OCI-LY7 (cell line): ENCODE measurements at regions not wholly inside any gene's neighbourhood (a gene's known extent, or its start where the extent isn't known, plus 50 kb on each side); places are given as distances from the start of the nearest gene placed in this dataset.

Source experiments
- BruUV-seq: library from RNA; stranded (reverse); fragments of 400-500 nt; replicated peaks from 2 replicates; lab custom pipeline; 2021; lab: Mats Ljungman, UMichigan
- CTCF ChIA-PET: fragments of 300-600 bp; sonication (Branson Sonifier 250); formaldehyde crosslinking; loops from one replicate; lab custom pipeline; 2022; ENCODE audit warnings: antibody characterized with exemption; ENCODE audit not compliant: unreplicated experiment; lab: Charles Lee
- POLR2A ChIA-PET: fragments of 300-600 bp; sonication (Branson Sonifier 250); formaldehyde crosslinking; loops from one replicate; lab custom pipeline; 2022; ENCODE audit warnings: antibody characterized with exemption; lab: Charles Lee
- DNase-seq: peaks from one replicate; pipeline ENCODE4 v3.0.0-alpha.2; 2015; ENCODE audit warnings: low spot score
- H2AFZ ChIP-seq: fragments of 200-600 bp; sonication (generic), shearing (Covaris generic); 2 replicates; pipeline ENCODE4 v1.6.1; 2014; ENCODE audit warnings: mild to moderate bottlenecking, antibody characterized with exemption, low read length, moderate library complexity
- H3K27ac ChIP-seq: fragments of 200-600 bp; sonication (generic); 2 replicates; pipeline ENCODE4 v1.5.1; 2014; ENCODE audit warnings: mixed run types, low read depth, mild to moderate bottlenecking, moderate library complexity, low read length, inconsistent platforms; ENCODE audit not compliant: poor library complexity, severe bottlenecking
- H3K36me3 ChIP-seq: fragments of 200-600 bp; sonication (generic); 2 replicates; pipeline ENCODE4 v1.6.1; 2014; ENCODE audit warnings: mild to moderate bottlenecking, antibody characterized with exemption, low read length, moderate library complexity, mixed read lengths; ENCODE audit not compliant: insufficient read depth
- H3K4me1 ChIP-seq: fragments of 200-600 bp; sonication (generic); 2 replicates; pipeline ENCODE4 v1.5.1; 2014; ENCODE audit warnings: mild to moderate bottlenecking, low read length; ENCODE audit not compliant: insufficient read depth, poor library complexity, severe bottlenecking
- H3K4me2 ChIP-seq: fragments of 200-600 bp; sonication (generic); 2 replicates; pipeline ENCODE4 v1.6.1; 2014; ENCODE audit warnings: mild to moderate bottlenecking, low read length
- H3K4me3 ChIP-seq: fragments of 200-600 bp; sonication (generic); 2 replicates; pipeline ENCODE4 v1.5.1; 2014; ENCODE audit warnings: mild to moderate bottlenecking, low read depth, low read length; ENCODE audit not compliant: poor library complexity, severe bottlenecking
- H3K79me2 ChIP-seq: fragments of 200-600 bp; sonication (generic); 2 replicates; pipeline ENCODE4 v1.6.1; 2016; ENCODE audit warnings: low read depth, mild to moderate bottlenecking, low read length, moderate library complexity, mixed read lengths; ENCODE audit not compliant: insufficient read depth
- H3K9me2 ChIP-seq: fragments of 200-600 bp; sonication (generic); 2 replicates; pipeline ENCODE4 v1.6.1; 2016; ENCODE audit warnings: mild to moderate bottlenecking, low read length, mixed read lengths; ENCODE audit not compliant: insufficient read depth
- H3K9me3 ChIP-seq: fragments of 200-600 bp; sonication (generic); 2 replicates; pipeline ENCODE4 v1.6.1; 2014; ENCODE audit warnings: mild to moderate bottlenecking, mixed run types, low read length, mixed read lengths
- H4K20me1 ChIP-seq: fragments of 200-600 bp; sonication (generic); 2 replicates; pipeline ENCODE4 v1.6.1; 2014; ENCODE audit warnings: mild to moderate bottlenecking, antibody characterized with exemption, low read length, moderate library complexity, mixed read lengths; ENCODE audit not compliant: insufficient read depth
- CTCF ChIP-seq: fragments of 200-600 bp; sonication (generic); conservative IDR thresholded peaks from 2 replicates; pipeline ENCODE4 v1.5.1; 2014; ENCODE audit warnings: mild to moderate bottlenecking, antibody characterized with exemption, low read length, moderate library complexity, mixed read lengths
- EZH2phosphoT487 ChIP-seq: fragments of 200-600 bp; sonication (generic); IDR thresholded peaks from 2 replicates; pipeline ENCODE4 v1.6.1; 2018; ENCODE audit warnings: low read depth, borderline replicate concordance, mild to moderate bottlenecking, mixed run types, antibody characterized with exemption, low read length, moderate library complexity, mixed read lengths
- intact Hi-C: fragments of 100-400 bp; cut with micrococcal nuclease; formaldehyde crosslinking; loops from one replicate; pipeline ENCODE4 v1.10.0; 2022; ENCODE audit not compliant: unreplicated experiment

GRCh38 chr3:194939949-194940770, 254.5 kb downstream of the FAM43A start:
- Histone ChIP-seq H3K9me2 (no peaks in the 10 kb centered on the region), H3K4me3 (no peak overlapping the region), H3K9me3 (no peaks in the 10 kb centered on the region), H3K4me2 (no peak overlapping the region), H3K36me3 (no peaks in the 10 kb centered on the region), H3K4me1 (peaks cover 5% of the 10 kb centered on the region), H2AFZ (no peak overlapping the region), H3K27ac (no peak overlapping the region), H3K79me2 (no peaks in the 10 kb centered on the region), H4K20me1 (no peaks in the 10 kb centered on the region)
- BruUV-seq = no TSS peak
- ChIA-PET POLR2A (no interaction called here), CTCF (no interaction called here)
- no peak for DNase-seq
- intact Hi-C loops = no loop called here
- TF ChIP-seq CTCF (no peak), EZH2phosphoT487 (no peak)

GRCh38 chr3:194941360-194941955, 255.8 kb downstream of the FAM43A start:
- Histone ChIP-seq H4K20me1 (no peaks in the 10 kb centered on the region), H3K9me3 (no peaks in the 10 kb centered on the region), H3K9me2 (no peaks in the 10 kb centered on the region), H3K79me2 (no peaks in the 10 kb centered on the region), H2AFZ (no peak overlapping the region), H3K4me1 (peaks cover 5% of the 10 kb centered on the region), H3K36me3 (no peaks in the 10 kb centered on the region), H3K4me3 (no peak overlapping the region), H3K4me2 (no peak overlapping the region), H3K27ac (no peak overlapping the region)
- TF ChIP-seq CTCF = no peak
- TF ChIP-seq EZH2phosphoT487 = no peak
- ChIA-PET POLR2A (interaction anchor here (0.5 kb wide), 1 partner anchor 334 kb away, joined by 4 read pairs; no protein-coding TSS in a partner anchor), CTCF (no interaction called here)
- intact Hi-C loops = no loop called here
- DNase-seq = no peak
- no TSS peak for BruUV-seq
